ENCODE measurements at regions not wholly inside any gene's neighbourhood (a gene's known extent, or its start where the extent isn't known, plus 50 kb on each side); places are given as distances from the start of the nearest gene placed in this dataset.

GRCh38 chr6:137304020-137304780, 85.0 kb upstream of the IFNGR1 start:
- TF ChIP-seq RAD21 (conservative IDR thresholded peaks at IDR 0.05 in 1 of 2, IDR thresholded peaks at IDR 0.05 in 1 of 2) = no peak
- TF ChIP-seq USF2 (IDR thresholded peaks at IDR 0.05) = no peak
- TF ChIP-seq CTCF (IDR thresholded peaks at IDR 0.05) = no peak
- TF ChIP-seq POLR2A (IDR thresholded peaks at IDR 0.05; ENCODE audit: low read length) = no peak
- no peak for TF ChIP-seq RCOR1 (IDR thresholded peaks at IDR 0.05; ENCODE audit: low read depth, low read length)
- TF ChIP-seq CHD2 (IDR thresholded peaks at IDR 0.05; ENCODE audit: low read length, partially characterized antibody) = no peak
- TF ChIP-seq ZFP36 (IDR thresholded peaks at IDR 0.05; ENCODE audit: borderline replicate concordance, partially characterized antibody) = no peak
- TF ChIP-seq NR3C1 (IDR thresholded peaks at IDR 0.05) = no peak
- TF ChIP-seq KDM1A (IDR thresholded peaks at IDR 0.05; ENCODE audit: low read depth) = no peak
- no peak for TF ChIP-seq TP53 (CRISPR knock-in tag; IDR thresholded peaks at IDR 0.05)
- TF ChIP-seq BHLHE40 (IDR thresholded peaks at IDR 0.05; ENCODE audit: low read depth, low read length) = no peak
- TF ChIP-seq MAFK (IDR thresholded peaks at IDR 0.05; ENCODE audit: partially characterized antibody) = no peak
- no peak for TF ChIP-seq ZC3H11A (IDR thresholded peaks at IDR 0.05)
- TF ChIP-seq PBX3 (IDR thresholded peaks at IDR 0.05) = no peak
